Neural progenitor cell (in vitro differentiated cells): ENCODE measurements at regions not wholly inside any gene's neighbourhood (a gene's known extent, or its start where the extent isn't known, plus 50 kb on each side); places are given as distances from the start of the nearest gene placed in this dataset.

ENCODE experiments used
- DNase-seq: peaks from one replicate; pipeline ENCODE4 v3.0.0-alpha.2; 2016; ENCODE audit warnings: low spot score
- H2AFZ ChIP-seq: fragments of 200-600 bp; sonication (generic); replicated peaks from 2 replicates; pipeline ENCODE4 v1.6.1; 2016; ENCODE audit warnings: antibody characterized with exemption
- H3F3A ChIP-seq: fragments of 200-600 bp; sonication (generic); 2 replicates; pipeline ENCODE4 v1.6.1; 2016; ENCODE audit warnings: antibody characterized with exemption, low read depth
- H3K27ac ChIP-seq: fragments of 200-600 bp; sonication (generic); 2 replicates; pipeline ENCODE4 v1.5.1; 2016; ENCODE audit warnings: mild to moderate bottlenecking
- H3K27me3 ChIP-seq: fragments of 200-600 bp; sonication (generic); 2 replicates; pipeline ENCODE4 v1.6.1; 2016; ENCODE audit warnings: mild to moderate bottlenecking, moderate library complexity
- H3K36me3 ChIP-seq: fragments of 200-600 bp; sonication (generic); 2 replicates; pipeline ENCODE4 v1.5.1; 2016
- H3K4me1 ChIP-seq: fragments of 200-600 bp; sonication (generic); 2 replicates; pipeline ENCODE4 v1.6.1; 2016; ENCODE audit warnings: mixed run types
- H3K4me2 ChIP-seq: fragments of 200-600 bp; sonication (generic); 2 replicates; pipeline ENCODE4 v1.6.1; 2016
- H3K4me3 ChIP-seq: fragments of 200-600 bp; sonication (generic); 2 replicates; pipeline ENCODE4 v1.5.1; 2016
- H3K79me2 ChIP-seq: fragments of 200-600 bp; sonication (generic); 2 replicates; pipeline ENCODE4 v1.6.1; 2016; ENCODE audit warnings: low read depth
- H3K9ac ChIP-seq: fragments of 200-600 bp; sonication (generic); 2 replicates; pipeline ENCODE4 v1.6.1; 2016
- H3K9me3 ChIP-seq: fragments of 200-600 bp; sonication (generic); 2 replicates; pipeline ENCODE4 v1.5.1; 2016; ENCODE audit warnings: low read depth
- H4K20me1 ChIP-seq: fragments of 200-600 bp; sonication (generic); 2 replicates; pipeline ENCODE4 v1.6.1; 2016; ENCODE audit warnings: low read depth
- H3K27ac Mint-ChIP-seq: 3 replicates; pipeline ENCODE4 v1.8.0; 2021; ENCODE audit warnings: mixed read lengths
- H3K27me3 Mint-ChIP-seq: 2 replicates; pipeline ENCODE4 v1.8.0; 2022; ENCODE audit warnings: low read depth, mild to moderate bottlenecking, inconsistent platforms, moderate library complexity, mixed read lengths; ENCODE audit not compliant: insufficient read depth
- H3K36me3 Mint-ChIP-seq: 3 replicates; pipeline ENCODE4 v1.8.0; 2021; ENCODE audit warnings: mixed read lengths
- H3K4me1 Mint-ChIP-seq: 3 replicates; pipeline ENCODE4 v1.8.0; 2021; ENCODE audit warnings: mixed read lengths
- H3K4me3 Mint-ChIP-seq: 3 replicates; pipeline ENCODE4 v1.8.0; 2021; ENCODE audit warnings: mild to moderate bottlenecking, moderate library complexity, mixed read lengths
- H3K9me3 Mint-ChIP-seq: 3 replicates; pipeline ENCODE4 v1.8.0; 2020; ENCODE audit warnings: mixed read lengths
- EZH2 ChIP-seq: fragments of 200-600 bp; sonication (generic); IDR thresholded peaks from 2 replicates; pipeline ENCODE4 v1.6.1; 2017; ENCODE audit warnings: antibody characterized with exemption, mild to moderate bottlenecking, moderate library complexity
- EZH2phosphoT487 ChIP-seq: fragments of 200-600 bp; sonication (generic); IDR thresholded peaks from 2 replicates; pipeline ENCODE4 v1.6.1; 2017; ENCODE audit warnings: antibody characterized with exemption
- TF ChIP-seq, protein P1 (sequence below): fragments of 200-600 bp; sonication (generic); IDR thresholded peaks from 2 replicates; pipeline ENCODE4 v1.5.1; 2017; ENCODE audit warnings: antibody characterized with exemption, mild to moderate bottlenecking

DNA sequence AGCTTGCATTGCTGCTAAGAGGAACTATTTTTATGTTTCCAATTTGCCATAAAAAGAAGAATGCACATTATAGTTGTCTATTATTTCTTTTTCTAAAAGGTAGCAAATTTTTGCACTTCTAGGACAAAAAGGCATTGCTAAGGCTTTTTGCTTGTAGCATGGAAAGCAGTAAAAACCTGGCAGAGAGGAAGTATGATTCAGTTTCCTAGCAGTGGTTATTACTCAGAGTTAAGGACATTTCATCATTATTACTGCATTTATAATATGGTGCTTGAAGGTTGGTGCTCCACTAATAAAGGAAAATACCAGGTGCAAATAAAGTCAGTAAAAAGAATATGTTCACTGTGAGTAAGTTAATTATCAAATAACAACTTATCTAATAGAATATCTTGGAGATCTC is 179.8 kb upstream of the PLPPR1 start:
- TF ChIP-seq EZH2phosphoT487 (no peak), EZH2 (no peak)
- TF ChIP-seq, protein P1, sequence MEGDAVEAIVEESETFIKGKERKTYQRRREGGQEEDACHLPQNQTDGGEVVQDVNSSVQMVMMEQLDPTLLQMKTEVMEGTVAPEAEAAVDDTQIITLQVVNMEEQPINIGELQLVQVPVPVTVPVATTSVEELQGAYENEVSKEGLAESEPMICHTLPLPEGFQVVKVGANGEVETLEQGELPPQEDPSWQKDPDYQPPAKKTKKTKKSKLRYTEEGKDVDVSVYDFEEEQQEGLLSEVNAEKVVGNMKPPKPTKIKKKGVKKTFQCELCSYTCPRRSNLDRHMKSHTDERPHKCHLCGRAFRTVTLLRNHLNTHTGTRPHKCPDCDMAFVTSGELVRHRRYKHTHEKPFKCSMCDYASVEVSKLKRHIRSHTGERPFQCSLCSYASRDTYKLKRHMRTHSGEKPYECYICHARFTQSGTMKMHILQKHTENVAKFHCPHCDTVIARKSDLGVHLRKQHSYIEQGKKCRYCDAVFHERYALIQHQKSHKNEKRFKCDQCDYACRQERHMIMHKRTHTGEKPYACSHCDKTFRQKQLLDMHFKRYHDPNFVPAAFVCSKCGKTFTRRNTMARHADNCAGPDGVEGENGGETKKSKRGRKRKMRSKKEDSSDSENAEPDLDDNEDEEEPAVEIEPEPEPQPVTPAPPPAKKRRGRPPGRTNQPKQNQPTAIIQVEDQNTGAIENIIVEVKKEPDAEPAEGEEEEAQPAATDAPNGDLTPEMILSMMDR: no peak
- no peaks in the 10 kb centered on the region for H3K36me3 ChIP-seq
- H3K9me3 ChIP-seq: no peaks in the 10 kb centered on the region
- H2AFZ ChIP-seq: no peak overlapping the region
- no peak for DNase-seq
- no peaks in the 10 kb centered on the region for H4K20me1 ChIP-seq
- no peaks in the 10 kb centered on the region for H3K4me1 Mint-ChIP-seq
- H3K27ac Mint-ChIP-seq: no peak overlapping the region
- no peak overlapping the region for H3K4me3 ChIP-seq
- H3K27me3 ChIP-seq: no peaks in the 10 kb centered on the region
- H3K27ac ChIP-seq: no peak overlapping the region
- no peaks in the 10 kb centered on the region for H3K27me3 Mint-ChIP-seq
- H3K4me3 Mint-ChIP-seq: no peak overlapping the region
- H3K9me3 Mint-ChIP-seq: no peaks in the 10 kb centered on the region
- no peak overlapping the region for H3K9ac ChIP-seq
- H3K4me2 ChIP-seq: no peak overlapping the region
- no peaks in the 10 kb centered on the region for H3K36me3 Mint-ChIP-seq
- no peaks in the 10 kb centered on the region for H3K79me2 ChIP-seq
- H3K4me1 ChIP-seq: no peaks in the 10 kb centered on the region
- H3F3A ChIP-seq: no peaks in the 10 kb centered on the region

DNA sequence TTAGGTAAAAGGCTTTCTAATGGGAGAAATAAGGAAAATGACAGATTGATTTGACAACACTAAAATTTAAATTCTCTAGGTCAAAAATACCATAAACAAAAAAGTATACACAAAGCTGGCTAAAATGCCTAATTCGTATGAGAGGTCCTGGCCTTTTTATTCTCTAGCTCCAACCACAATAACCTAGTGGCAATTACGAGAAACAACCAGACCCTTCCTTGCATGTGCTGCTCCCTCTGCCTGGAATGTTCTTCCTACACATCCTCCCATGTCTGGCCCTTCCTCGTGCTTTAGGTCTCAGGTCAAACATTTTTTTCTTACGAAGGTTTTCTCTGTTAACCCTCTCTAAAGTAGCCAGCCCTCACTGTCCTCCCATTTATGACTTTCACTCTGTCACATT is 176.4 kb upstream of the PLPPR1 start:
- no peaks in the 10 kb centered on the region for H3K4me1 Mint-ChIP-seq
- no peaks in the 10 kb centered on the region for H3K9me3 ChIP-seq
- no peaks in the 10 kb centered on the region for H3K27me3 Mint-ChIP-seq
- no peaks in the 10 kb centered on the region for H3K9me3 Mint-ChIP-seq
- no peaks in the 10 kb centered on the region for H3K36me3 Mint-ChIP-seq
- no peak overlapping the region for H3K27ac ChIP-seq
- H3K4me3 ChIP-seq: no peak overlapping the region
- no peak overlapping the region for H2AFZ ChIP-seq
- H3K27ac Mint-ChIP-seq: no peak overlapping the region
- no peak overlapping the region for H3K4me2 ChIP-seq
- H3K79me2 ChIP-seq: no peaks in the 10 kb centered on the region
- H3K27me3 ChIP-seq: no peaks in the 10 kb centered on the region
- DNase-seq: peak; percentile 5
- H4K20me1 ChIP-seq: no peaks in the 10 kb centered on the region
- no peaks in the 10 kb centered on the region for H3K36me3 ChIP-seq
- TF ChIP-seq, protein P1: no peak
- TF ChIP-seq EZH2phosphoT487 (no peak), EZH2 (no peak)
- no peaks in the 10 kb centered on the region for H3F3A ChIP-seq
- H3K4me3 Mint-ChIP-seq: no peak overlapping the region
- H3K4me1 ChIP-seq: no peaks in the 10 kb centered on the region
- H3K9ac ChIP-seq: no peak overlapping the region

DNA sequence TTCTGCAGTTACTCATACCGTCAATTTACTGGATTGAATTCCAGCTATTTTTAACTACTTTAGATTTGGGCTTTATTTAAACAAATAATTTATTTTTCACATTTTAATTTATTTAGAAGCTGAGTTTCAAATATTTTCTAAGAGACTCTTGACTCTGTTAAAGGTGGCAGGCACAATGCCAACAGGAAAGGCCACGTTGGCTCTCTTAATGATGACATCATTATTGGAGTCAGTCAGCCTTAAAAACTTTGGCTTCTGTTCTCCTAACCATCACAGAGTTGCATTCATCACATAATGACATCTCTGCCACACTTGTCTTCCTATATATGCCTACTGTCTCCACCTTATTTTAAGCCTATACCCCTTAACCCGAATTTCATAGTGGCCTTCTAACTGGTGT is 172.3 kb upstream of the PLPPR1 start:
- H3K27me3 ChIP-seq: no peaks in the 10 kb centered on the region
- peaks cover 4% of the 10 kb centered on the region for H3K27me3 Mint-ChIP-seq
- no peak for TF ChIP-seq EZH2
- TF ChIP-seq EZH2phosphoT487: no peak
- TF ChIP-seq, protein P1: no peak
- H4K20me1 ChIP-seq: no peaks in the 10 kb centered on the region
- H3K4me3 ChIP-seq: no peak overlapping the region
- H3K4me1 ChIP-seq: no peaks in the 10 kb centered on the region
- H3K4me2 ChIP-seq: no peak overlapping the region
- no peaks in the 10 kb centered on the region for H3K36me3 Mint-ChIP-seq
- H3K27ac ChIP-seq: no peak overlapping the region
- no peak overlapping the region for H3K9ac ChIP-seq
- no peak overlapping the region for H3K27ac Mint-ChIP-seq
- no peaks in the 10 kb centered on the region for H3K36me3 ChIP-seq
- no peaks in the 10 kb centered on the region for H3K9me3 ChIP-seq
- peaks cover 6% of the 10 kb centered on the region for H3K9me3 Mint-ChIP-seq
- DNase-seq: no peak
- H3K4me3 Mint-ChIP-seq: no peak overlapping the region
- H2AFZ ChIP-seq: no peak overlapping the region
- H3K79me2 ChIP-seq: no peaks in the 10 kb centered on the region
- H3K4me1 Mint-ChIP-seq: no peaks in the 10 kb centered on the region
- no peaks in the 10 kb centered on the region for H3F3A ChIP-seq

DNA sequence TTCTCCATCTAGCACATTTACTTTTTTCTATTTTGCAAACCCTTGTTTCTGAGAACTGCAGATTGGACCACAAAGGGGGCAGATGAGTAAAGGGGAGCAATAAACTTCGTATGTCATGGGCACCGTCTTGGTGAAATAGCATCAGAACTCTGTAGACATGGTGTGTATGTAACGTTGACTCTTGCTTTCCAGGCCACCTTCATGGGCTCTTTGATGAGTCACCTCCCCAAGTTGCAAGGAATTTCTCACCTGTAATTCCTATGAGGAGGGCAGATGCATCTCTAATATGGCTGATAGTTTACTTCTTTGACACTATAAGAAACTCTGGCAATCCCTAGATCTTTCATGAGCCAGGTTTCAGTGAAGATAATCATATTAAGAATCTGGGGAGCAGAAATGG is 163.4 kb upstream of the PLPPR1 start:
- Mint-ChIP-seq H3K36me3 (no peaks in the 10 kb centered on the region), H3K27me3 (peaks cover 8% of the 10 kb centered on the region), H3K9me3 (peaks cover 6% of the 10 kb centered on the region), H3K4me3 (no peak overlapping the region), H3K4me1 (peaks cover 2% of the 10 kb centered on the region), H3K27ac (no peak overlapping the region)
- H2AFZ ChIP-seq: no peak overlapping the region
- H3K4me3 ChIP-seq: no peak overlapping the region
- no peaks in the 10 kb centered on the region for H3K4me1 ChIP-seq
- H3K27ac ChIP-seq: no peak overlapping the region
- no peaks in the 10 kb centered on the region for H3K9me3 ChIP-seq
- H4K20me1 ChIP-seq: no peaks in the 10 kb centered on the region
- no peaks in the 10 kb centered on the region for H3K27me3 ChIP-seq
- no peak for TF ChIP-seq EZH2
- no peak for TF ChIP-seq EZH2phosphoT487
- TF ChIP-seq, protein P1: no peak
- H3K79me2 ChIP-seq: no peaks in the 10 kb centered on the region
- no peaks in the 10 kb centered on the region for H3F3A ChIP-seq
- H3K4me2 ChIP-seq: no peak overlapping the region
- no peak overlapping the region for H3K9ac ChIP-seq
- DNase-seq: no peak
- H3K36me3 ChIP-seq: no peaks in the 10 kb centered on the region
